MM.1S (cell line): ENCODE measurements at regions not wholly inside any gene's neighbourhood (a gene's known extent, or its start where the extent isn't known, plus 50 kb on each side); places are given as distances from the start of the nearest gene placed in this dataset.

ENCODE experiments used
- EZH2 ChIP-seq: fragments of 300-600 bp; sonication (generic); optimal IDR thresholded peaks from 2 replicates; pipeline ENCODE3; 2017; ENCODE audit warnings: low read depth, mild to moderate bottlenecking, antibody characterized with exemption, low read length, mixed read lengths
- TF ChIP-seq, protein P1 (sequence below): fragments of 300-600 bp; sonication (generic); IDR thresholded peaks from 2 replicates; pipeline ENCODE4 v1.5.1; 2016; ENCODE audit warnings: antibody characterized with exemption, low read length, mixed read lengths

DNA sequence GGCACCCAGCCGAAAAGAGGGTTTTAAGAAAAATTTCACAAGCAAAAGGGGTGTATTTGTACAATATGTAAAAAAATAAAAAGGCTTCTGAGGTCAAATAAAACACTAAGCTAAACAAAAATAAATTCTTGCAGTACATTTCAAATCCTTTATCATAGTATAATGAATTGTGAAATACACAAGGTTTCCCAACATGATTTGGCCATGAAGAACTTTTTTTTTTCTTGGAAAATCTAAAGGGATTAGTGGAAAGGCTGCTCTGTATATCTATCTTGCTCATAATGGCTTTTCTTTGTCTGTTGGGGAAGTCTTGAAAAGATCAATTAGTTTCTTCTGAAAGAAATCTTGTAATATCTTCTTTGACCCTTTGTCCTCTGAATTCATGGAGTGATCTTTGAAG is 593.4 kb downstream of the PLPP3 start:
- TF ChIP-seq, protein P1, sequence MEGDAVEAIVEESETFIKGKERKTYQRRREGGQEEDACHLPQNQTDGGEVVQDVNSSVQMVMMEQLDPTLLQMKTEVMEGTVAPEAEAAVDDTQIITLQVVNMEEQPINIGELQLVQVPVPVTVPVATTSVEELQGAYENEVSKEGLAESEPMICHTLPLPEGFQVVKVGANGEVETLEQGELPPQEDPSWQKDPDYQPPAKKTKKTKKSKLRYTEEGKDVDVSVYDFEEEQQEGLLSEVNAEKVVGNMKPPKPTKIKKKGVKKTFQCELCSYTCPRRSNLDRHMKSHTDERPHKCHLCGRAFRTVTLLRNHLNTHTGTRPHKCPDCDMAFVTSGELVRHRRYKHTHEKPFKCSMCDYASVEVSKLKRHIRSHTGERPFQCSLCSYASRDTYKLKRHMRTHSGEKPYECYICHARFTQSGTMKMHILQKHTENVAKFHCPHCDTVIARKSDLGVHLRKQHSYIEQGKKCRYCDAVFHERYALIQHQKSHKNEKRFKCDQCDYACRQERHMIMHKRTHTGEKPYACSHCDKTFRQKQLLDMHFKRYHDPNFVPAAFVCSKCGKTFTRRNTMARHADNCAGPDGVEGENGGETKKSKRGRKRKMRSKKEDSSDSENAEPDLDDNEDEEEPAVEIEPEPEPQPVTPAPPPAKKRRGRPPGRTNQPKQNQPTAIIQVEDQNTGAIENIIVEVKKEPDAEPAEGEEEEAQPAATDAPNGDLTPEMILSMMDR = no peak
- no peak for TF ChIP-seq EZH2
